Activated CD4-positive, alpha-beta T cell treated with anti-CD3 and anti-CD28 coated beads, Interleukin-2, amount 10 ng/mL, durations not matched to agents 24 days and 14 days (primary cell): ENCODE measurements at regions not wholly inside any gene's neighbourhood (a gene's known extent, or its start where the extent isn't known, plus 50 kb on each side); places are given as distances from the start of the nearest gene placed in this dataset.

Experiments
- DNase-seq: peaks from one replicate; pipeline ENCODE4 v3.0.0; 2022
- H3K27ac Mint-ChIP-seq: one replicate; pipeline ENCODE4 v1.8.0; 2022; ENCODE audit warnings: mild to moderate bottlenecking, mixed read lengths
- H3K27me3 Mint-ChIP-seq: one replicate; pipeline ENCODE4 v1.8.0; 2022; ENCODE audit warnings: mixed read lengths
- H3K36me3 Mint-ChIP-seq: one replicate; pipeline ENCODE4 v1.8.0; 2022; ENCODE audit warnings: low read depth, mild to moderate bottlenecking, mixed read lengths
- H3K4me1 Mint-ChIP-seq: one replicate; pipeline ENCODE4 v1.8.0; 2021; ENCODE audit warnings: mixed read lengths
- H3K4me3 Mint-ChIP-seq: one replicate; pipeline ENCODE4 v1.8.0; 2022; ENCODE audit warnings: mild to moderate bottlenecking, moderate library complexity, mixed read lengths
- H3K9me3 Mint-ChIP-seq: one replicate; pipeline ENCODE4 v1.8.0; 2021; ENCODE audit warnings: mixed read lengths
- intact Hi-C: fragments of 100-400 bp; cut with micrococcal nuclease; formaldehyde crosslinking; loops from one replicate; pipeline ENCODE4 v1.15.1; 2023

- Mint-ChIP-seq H3K36me3 (no peaks in the 10 kb centered on the region), H3K27ac (no peak overlapping the region), H3K9me3 (no peaks in the 10 kb centered on the region), H3K4me3 (no peak overlapping the region), H3K27me3 (peaks cover 3% of the 10 kb centered on the region), H3K4me1 (no peaks in the 10 kb centered on the region)
- intact Hi-C loops: no loop called here
- no peak for DNase-seq
Measured at GRCh38 chr2:61713457-61713856, 140.4 kb downstream of the FAM161A start.

GRCh38 chr2:61712060-61712459, 141.8 kb downstream of the FAM161A start:
- H3K36me3 Mint-ChIP-seq: no peaks in the 10 kb centered on the region
- intact Hi-C loops: no loop called here
- H3K4me3 Mint-ChIP-seq: no peak overlapping the region
- H3K4me1 Mint-ChIP-seq: peaks cover 3% of the 10 kb centered on the region
- H3K27me3 Mint-ChIP-seq: peaks cover 3% of the 10 kb centered on the region
- no peak overlapping the region for H3K27ac Mint-ChIP-seq
- DNase-seq: no peak
- no peaks in the 10 kb centered on the region for H3K9me3 Mint-ChIP-seq

- no peak for DNase-seq
- Mint-ChIP-seq H3K27ac (no peak overlapping the region), H3K36me3 (no peaks in the 10 kb centered on the region), H3K4me3 (no peak overlapping the region), H3K27me3 (peaks cover 3% of the 10 kb centered on the region), H3K4me1 (peaks cover 3% of the 10 kb centered on the region), H3K9me3 (no peaks in the 10 kb centered on the region)
- intact Hi-C loops: no loop called here
Measured at GRCh38 chr2:61710711-61711110, 143.1 kb downstream of the FAM161A start.

GRCh38 chr2:61707984-61708852, 145.6 kb downstream of the FAM161A start:
- intact Hi-C loops: no loop called here
- H3K27ac Mint-ChIP-seq: no peak overlapping the region
- peaks cover 3% of the 10 kb centered on the region for H3K4me1 Mint-ChIP-seq
- H3K4me3 Mint-ChIP-seq: no peak overlapping the region
- peaks cover 4% of the 10 kb centered on the region for H3K27me3 Mint-ChIP-seq
- H3K36me3 Mint-ChIP-seq: no peaks in the 10 kb centered on the region
- DNase-seq: no peak
- H3K9me3 Mint-ChIP-seq: no peaks in the 10 kb centered on the region

- no peak for DNase-seq
- intact Hi-C loops: no loop called here
- Mint-ChIP-seq H3K4me3 (no peak overlapping the region), H3K36me3 (no peaks in the 10 kb centered on the region), H3K9me3 (no peaks in the 10 kb centered on the region), H3K27ac (no peak overlapping the region), H3K4me1 (peaks cover 3% of the 10 kb centered on the region), H3K27me3 (peaks cover 3% of the 10 kb centered on the region)
Measured at GRCh38 chr2:61705625-61706024, 148.2 kb downstream of the FAM161A start.

GRCh38 chr2:61704364-61704763, 149.5 kb downstream of the FAM161A start:
- DNase-seq: no peak
- Mint-ChIP-seq H3K27me3 (peaks cover 1% of the 10 kb centered on the region), H3K27ac (no peak overlapping the region), H3K4me1 (peaks cover 3% of the 10 kb centered on the region), H3K36me3 (no peaks in the 10 kb centered on the region), H3K9me3 (no peaks in the 10 kb centered on the region), H3K4me3 (no peak overlapping the region)
- intact Hi-C loops: no loop called here

- Mint-ChIP-seq H3K27ac (no peak overlapping the region), H3K36me3 (no peaks in the 10 kb centered on the region), H3K9me3 (no peaks in the 10 kb centered on the region), H3K4me3 (no peak overlapping the region), H3K4me1 (no peaks in the 10 kb centered on the region), H3K27me3 (peaks cover 1% of the 10 kb centered on the region)
- intact Hi-C loops: no loop called here
- no peak for DNase-seq
Measured at GRCh38 chr2:61702088-61702467, 151.8 kb downstream of the FAM161A start.

- DNase-seq: no peak
- no peaks in the 10 kb centered on the region for H3K9me3 Mint-ChIP-seq
- peaks cover 3% of the 10 kb centered on the region for H3K27me3 Mint-ChIP-seq
- intact Hi-C loops: no loop called here
- no peak overlapping the region for H3K27ac Mint-ChIP-seq
- no peaks in the 10 kb centered on the region for H3K36me3 Mint-ChIP-seq
- no peaks in the 10 kb centered on the region for H3K4me1 Mint-ChIP-seq
- H3K4me3 Mint-ChIP-seq: no peak overlapping the region
Measured at GRCh38 chr2:61700464-61700863, 153.4 kb downstream of the FAM161A start.

- intact Hi-C loops: loop anchor here (1.0 to 2.0 kb wide), 4 partner anchors 24 to 160 kb away; partner anchors contain the start of genes FAM161A and XPO1
- peak; percentile 95 for DNase-seq
- peaks cover 15% of the 10 kb centered on the region for H3K4me1 Mint-ChIP-seq
- peak overlapping the region; percentile 93 for H3K27ac Mint-ChIP-seq
- H3K27me3 Mint-ChIP-seq: peaks cover 2% of the 10 kb centered on the region
- H3K9me3 Mint-ChIP-seq: no peaks in the 10 kb centered on the region
- H3K4me3 Mint-ChIP-seq: peak overlapping the region; percentile 92
- H3K36me3 Mint-ChIP-seq: no peaks in the 10 kb centered on the region
Measured at GRCh38 chr2:61694312-61695274, 156.4 kb upstream of the XPO1 start.

- H3K9me3 Mint-ChIP-seq: no peaks in the 10 kb centered on the region
- no peaks in the 10 kb centered on the region for H3K36me3 Mint-ChIP-seq
- intact Hi-C loops: loop anchor here (1.0 to 2.0 kb wide), 4 partner anchors 23 to 161 kb away; partner anchors contain the start of genes FAM161A and XPO1
- H3K27ac Mint-ChIP-seq: peak overlapping the region; percentile 93
- H3K27me3 Mint-ChIP-seq: peaks cover 2% of the 10 kb centered on the region
- H3K4me1 Mint-ChIP-seq: peaks cover 17% of the 10 kb centered on the region
- peak overlapping the region; percentile 92 for H3K4me3 Mint-ChIP-seq
- DNase-seq: no peak
Measured at GRCh38 chr2:61693744-61694143, 155.6 kb upstream of the XPO1 start.

GRCh38 chr2:61690078-61690596, 152.0 kb upstream of the XPO1 start:
- intact Hi-C loops: no loop called here
- H3K4me1 Mint-ChIP-seq: peaks cover 17% of the 10 kb centered on the region
- no peaks in the 10 kb centered on the region for H3K36me3 Mint-ChIP-seq
- no peaks in the 10 kb centered on the region for H3K27me3 Mint-ChIP-seq
- no peak for DNase-seq
- no peaks in the 10 kb centered on the region for H3K9me3 Mint-ChIP-seq
- no peak overlapping the region for H3K4me3 Mint-ChIP-seq
- no peak overlapping the region for H3K27ac Mint-ChIP-seq

GRCh38 chr2:61689568-61689967, 151.4 kb upstream of the XPO1 start:
- peaks cover 17% of the 10 kb centered on the region for H3K4me1 Mint-ChIP-seq
- no peaks in the 10 kb centered on the region for H3K9me3 Mint-ChIP-seq
- H3K27ac Mint-ChIP-seq: no peak overlapping the region
- no peaks in the 10 kb centered on the region for H3K27me3 Mint-ChIP-seq
- no peak overlapping the region for H3K4me3 Mint-ChIP-seq
- DNase-seq: no peak
- H3K36me3 Mint-ChIP-seq: no peaks in the 10 kb centered on the region
- intact Hi-C loops: no loop called here

GRCh38 chr2:61688369-61689334, 150.5 kb upstream of the XPO1 start:
- no peaks in the 10 kb centered on the region for H3K9me3 Mint-ChIP-seq
- peaks cover 2% of the 10 kb centered on the region for H3K27me3 Mint-ChIP-seq
- H3K4me1 Mint-ChIP-seq: peaks cover 9% of the 10 kb centered on the region
- H3K36me3 Mint-ChIP-seq: no peaks in the 10 kb centered on the region
- intact Hi-C loops: no loop called here
- no peak overlapping the region for H3K4me3 Mint-ChIP-seq
- H3K27ac Mint-ChIP-seq: no peak overlapping the region
- no peak for DNase-seq
